ENCODE measurements at regions not wholly inside any gene's neighbourhood (a gene's known extent, or its start where the extent isn't known, plus 50 kb on each side); places are given as distances from the start of the nearest gene placed in this dataset.

- ChIA-PET CTCF (no interaction called here), POLR2A (ENCODE audit: low non-redundant PET) (no interaction called here)
- DNase-seq (ENCODE audit: low spot score) = no peak
- TF ChIP-seq CTCF (conservative IDR thresholded peaks at IDR 0.05; ENCODE audit: low read depth) = no peak
- H3K27ac ChIP-seq = no peak overlapping the region
These were observed 158.8 kb downstream of the GAS1 start for GRCh38 chr9:86788456-86788855.

GRCh38 chr9:86783884-86784283, 163.4 kb downstream of the GAS1 start:
- no peak overlapping the region for H3K27ac ChIP-seq
- no peak for TF ChIP-seq CTCF (conservative IDR thresholded peaks at IDR 0.05; ENCODE audit: low read depth)
- ChIA-PET POLR2A (ENCODE audit: low non-redundant PET) (no interaction called here), CTCF (no interaction called here)
- no peak for DNase-seq (ENCODE audit: low spot score)

- no peak for TF ChIP-seq CTCF (conservative IDR thresholded peaks at IDR 0.05; ENCODE audit: low read depth)
- H3K27ac ChIP-seq = no peak overlapping the region
- no peak for DNase-seq (ENCODE audit: low spot score)
- ChIA-PET CTCF (no interaction called here), POLR2A (ENCODE audit: low non-redundant PET) (no interaction called here)
These were observed 164.5 kb downstream of the GAS1 start for GRCh38 chr9:86782831-86783230.

GRCh38 chr9:86778761-86779160, 168.5 kb downstream of the GAS1 start:
- POLR2A ChIA-PET (ENCODE audit: low non-redundant PET) = no interaction called here
- no peak for TF ChIP-seq CTCF (conservative IDR thresholded peaks at IDR 0.05; ENCODE audit: low read depth)
- DNase-seq (ENCODE audit: low spot score) = no peak
- CTCF ChIA-PET = no interaction called here
- no peak overlapping the region for H3K27ac ChIP-seq

GRCh38 chr9:86775718-86776117, 171.6 kb downstream of the GAS1 start:
- POLR2A ChIA-PET (ENCODE audit: low non-redundant PET) = no interaction called here

GRCh38 chr9:86774116-86774515, 173.2 kb downstream of the GAS1 start:
- DNase-seq (ENCODE audit: low spot score) = no peak
- no peak for TF ChIP-seq CTCF (conservative IDR thresholded peaks at IDR 0.05; ENCODE audit: low read depth)
- ChIA-PET CTCF (interaction anchor here (0.6 kb wide), 1 partner anchor 479 kb away, joined by 3 read pairs; no protein-coding TSS in a partner anchor), POLR2A (ENCODE audit: low non-redundant PET) (no interaction called here)
- no peak overlapping the region for H3K27ac ChIP-seq

More at GRCh38 chr9:86775718-86776117, 171.6 kb downstream of the GAS1 start:
- no peak overlapping the region for H3K27ac ChIP-seq
- DNase-seq (ENCODE audit: low spot score) = no peak
- CTCF ChIA-PET = no interaction called here
- TF ChIP-seq CTCF (conservative IDR thresholded peaks at IDR 0.05; ENCODE audit: low read depth) = no peak

GRCh38 chr9:86773422-86773945, 173.8 kb downstream of the GAS1 start:
- no peak for TF ChIP-seq CTCF (conservative IDR thresholded peaks at IDR 0.05; ENCODE audit: low read depth)
- no peak overlapping the region for H3K27ac ChIP-seq
- DNase-seq (ENCODE audit: low spot score) = no peak
- POLR2A ChIA-PET (ENCODE audit: low non-redundant PET) = no interaction called here
- CTCF ChIA-PET = no interaction called here

All from RWPE1 (cell line).